Testis (tissue), 2 donors: ENCODE measurements at regions not wholly inside any gene's neighbourhood (a gene's known extent, or its start where the extent isn't known, plus 50 kb on each side); places are given as distances from the start of the nearest gene placed in this dataset.
A peak's percentile ranks its signal among the peaks of the same experiment; 100 is the strongest.

Experiments
- DNase-seq: peaks from one replicate; pipeline ENCODE4 v3.0.0-alpha.2; 2019
- H3K27ac ChIP-seq, 2 donors: fragments of 200-600 bp; sonication (generic); one replicate each; pipeline ENCODE4 v1.5.1; 2019
- H3K27me3 ChIP-seq: fragments of 200-600 bp; sonication (generic); one replicate; pipeline ENCODE4 v1.5.1; 2019
- H3K36me3 ChIP-seq: fragments of 200-600 bp; sonication (generic); one replicate; pipeline ENCODE4 v1.5.1; 2017; ENCODE audit warnings: low read depth; ENCODE audit errors: missing control alignments
- H3K4me1 ChIP-seq: fragments of 200-600 bp; sonication (generic); one replicate; pipeline ENCODE4 v1.5.1; 2019
- H3K4me3 ChIP-seq, 2 donors: fragments of 200-600 bp; sonication (generic); one replicate each; pipeline ENCODE4 v1.5.1; 2017 to 2019
- H3K9me3 ChIP-seq: fragments of 200-600 bp; sonication (generic); one replicate; pipeline ENCODE4 v1.5.1; 2017
- CTCF ChIP-seq, 3 experiments: fragments of 450-650 bp in 2 of 3; fragments of 200-600 bp in 1 of 3; sonication (generic) in 1 of 3; IDR thresholded peaks; one replicate each; pipeline ENCODE4 v1.5.1; 2016 to 2019; ENCODE audit warnings: antibody characterized with exemption in 3 of 3, mild to moderate bottlenecking in 2 of 3, moderate library complexity in 1 of 3
- POLR2A ChIP-seq: fragments of 450-650 bp; IDR thresholded peaks from one replicate; pipeline ENCODE4 v1.6.1; 2017; ENCODE audit warnings: antibody characterized with exemption, mild to moderate bottlenecking, moderate library complexity
- WGBS, 2 donors: methylation state at CpG; one replicate each; pipeline ENCODE4 v1.1.5; 2018; 5-methylcytosine and 5-hydroxymethylcytosine counted together
- intact Hi-C: fragments of 100-400 bp; cut with DNase I; formaldehyde crosslinking; loops from one replicate; pipeline ENCODE4 v1.15.1; 2023; ENCODE audit warnings: low total_unique reads

GRCh38 chr4:159045321-159045720 is 57.6 kb upstream of the RAPGEF2 start:
- Histone ChIP-seq H3K27me3 (no peaks in the 10 kb centered on the region), H3K9me3 (no peaks in the 10 kb centered on the region), H3K4me3 (no peak overlapping the region), H3K27ac (no peak overlapping the region), H3K4me1 (no peaks in the 10 kb centered on the region), H3K36me3 (no peaks in the 10 kb centered on the region)
- no peak for DNase-seq
- TF ChIP-seq POLR2A (no peak), CTCF (IDR thresholded peaks at IDR 0.05) (no peak)
- intact Hi-C loops, result no loop called here

- intact Hi-C loops, result no loop called here
Measured at GRCh38 chr4:159046683-159047082, 56.2 kb upstream of the RAPGEF2 start.

GRCh38 chr4:159047478-159048165 is 55.3 kb upstream of the RAPGEF2 start:
- H3K36me3 ChIP-seq, result no peaks in the 10 kb centered on the region
- no peak overlapping the region for H3K27ac ChIP-seq
- H3K4me3 ChIP-seq, result no peak overlapping the region
- no peaks in the 10 kb centered on the region for H3K4me1 ChIP-seq
- TF ChIP-seq CTCF (IDR thresholded peaks at IDR 0.05) (no peak), POLR2A (no peak)
- H3K9me3 ChIP-seq, result no peaks in the 10 kb centered on the region
- DNase-seq, result no peak
- H3K27me3 ChIP-seq, result no peaks in the 10 kb centered on the region
- intact Hi-C loops, result no loop called here
- WGBS, 2 donors, result 62 to 64% methylated on average over 7 of the region's 7 CpGs

More at GRCh38 chr4:159046683-159047082, 56.2 kb upstream of the RAPGEF2 start:
- 82 to 93% methylated on average over 6 of the region's 6 CpGs for WGBS, 2 donors
- H3K36me3 ChIP-seq, result no peaks in the 10 kb centered on the region
- no peaks in the 10 kb centered on the region for H3K4me1 ChIP-seq
- H3K9me3 ChIP-seq, result no peaks in the 10 kb centered on the region
- DNase-seq, result no peak
- H3K27me3 ChIP-seq, result no peaks in the 10 kb centered on the region
- no peak overlapping the region for H3K27ac ChIP-seq
- no peak overlapping the region for H3K4me3 ChIP-seq
- TF ChIP-seq CTCF (IDR thresholded peaks at IDR 0.05), result no peak
- no peak for TF ChIP-seq POLR2A

GRCh38 chr4:159048166-159048886 is 54.6 kb upstream of the RAPGEF2 start:
- H3K27me3 ChIP-seq, result no peaks in the 10 kb centered on the region
- H3K36me3 ChIP-seq, result no peaks in the 10 kb centered on the region
- no peaks in the 10 kb centered on the region for H3K9me3 ChIP-seq
- H3K4me3 ChIP-seq, result no peak overlapping the region
- H3K4me1 ChIP-seq, result no peaks in the 10 kb centered on the region
- H3K27ac ChIP-seq, result no peak overlapping the region
- no peak for TF ChIP-seq CTCF (IDR thresholded peaks at IDR 0.05)
- no peak for TF ChIP-seq POLR2A
- intact Hi-C loops, result no loop called here
- DNase-seq, result peak; percentile 80
- WGBS, 2 donors, result 11 to 16% methylated on average over 14 to 16 of the region's 16 CpGs
